Bronchial epithelial cell (primary cell): ENCODE measurements at regions not wholly inside any gene's neighbourhood (a gene's known extent, or its start where the extent isn't known, plus 50 kb on each side); places are given as distances from the start of the nearest gene placed in this dataset.

Experiments used
- DNase-seq: peaks from one replicate; pipeline ENCODE4 v3.0.0-alpha.2; 2010; ENCODE audit warnings: low read depth
- FAIRE-seq: peaks from 2 replicates; lab custom pipeline; 2011; peaks lifted over from hg19 to GRCh38; lab: Jason Lieb, UNC
- H3K27me3 ChIP-seq: 2 replicates; pipeline ENCODE4 v1.5.1; 2011; ENCODE audit warnings: low read length; ENCODE audit not compliant: control insufficient read depth, insufficient read depth
- H3K36me3 ChIP-seq: 2 replicates; pipeline ENCODE4 v1.5.1; 2011; ENCODE audit warnings: low read length; ENCODE audit not compliant: control insufficient read depth, insufficient read depth
- H3K4me3 ChIP-seq: 2 replicates; pipeline ENCODE4 v1.5.1; 2011; ENCODE audit warnings: mild to moderate bottlenecking, low read depth, low read length, control low read depth
- TF ChIP-seq, protein P1 (sequence below): IDR thresholded peaks from 2 replicates; pipeline ENCODE4 v1.5.1; 2011; ENCODE audit warnings: mild to moderate bottlenecking, moderate library complexity, low read length, control low read depth, inconsistent platforms; ENCODE audit not compliant: insufficient read depth, severe bottlenecking

- DNase-seq: no peak
- peak; percentile 50 for FAIRE-seq
- TF ChIP-seq, protein P1, sequence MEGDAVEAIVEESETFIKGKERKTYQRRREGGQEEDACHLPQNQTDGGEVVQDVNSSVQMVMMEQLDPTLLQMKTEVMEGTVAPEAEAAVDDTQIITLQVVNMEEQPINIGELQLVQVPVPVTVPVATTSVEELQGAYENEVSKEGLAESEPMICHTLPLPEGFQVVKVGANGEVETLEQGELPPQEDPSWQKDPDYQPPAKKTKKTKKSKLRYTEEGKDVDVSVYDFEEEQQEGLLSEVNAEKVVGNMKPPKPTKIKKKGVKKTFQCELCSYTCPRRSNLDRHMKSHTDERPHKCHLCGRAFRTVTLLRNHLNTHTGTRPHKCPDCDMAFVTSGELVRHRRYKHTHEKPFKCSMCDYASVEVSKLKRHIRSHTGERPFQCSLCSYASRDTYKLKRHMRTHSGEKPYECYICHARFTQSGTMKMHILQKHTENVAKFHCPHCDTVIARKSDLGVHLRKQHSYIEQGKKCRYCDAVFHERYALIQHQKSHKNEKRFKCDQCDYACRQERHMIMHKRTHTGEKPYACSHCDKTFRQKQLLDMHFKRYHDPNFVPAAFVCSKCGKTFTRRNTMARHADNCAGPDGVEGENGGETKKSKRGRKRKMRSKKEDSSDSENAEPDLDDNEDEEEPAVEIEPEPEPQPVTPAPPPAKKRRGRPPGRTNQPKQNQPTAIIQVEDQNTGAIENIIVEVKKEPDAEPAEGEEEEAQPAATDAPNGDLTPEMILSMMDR: no peak
- peaks cover 5% of the 10 kb centered on the region for H3K27me3 ChIP-seq
- no peaks in the 10 kb centered on the region for H3K36me3 ChIP-seq
- no peak overlapping the region for H3K4me3 ChIP-seq
These were observed 252.9 kb upstream of the RPL38 start for GRCh38 chr17:73950593-73950914.

- no peak for FAIRE-seq
- DNase-seq: no peak
- H3K4me3 ChIP-seq: no peak overlapping the region
These were observed 251.4 kb upstream of the RPL38 start for GRCh38 chr17:73952082-73952479.

GRCh38 chr17:73952480-73953205, 250.8 kb upstream of the RPL38 start:
- H3K27me3 ChIP-seq: peaks cover 5% of the 10 kb centered on the region
- H3K36me3 ChIP-seq: no peaks in the 10 kb centered on the region
- no peak for FAIRE-seq
- no peak for DNase-seq
- H3K4me3 ChIP-seq: no peak overlapping the region
- TF ChIP-seq, protein P1: peak; percentile 33

More at GRCh38 chr17:73952082-73952479, 251.4 kb upstream of the RPL38 start:
- Histone ChIP-seq H3K36me3 (no peaks in the 10 kb centered on the region), H3K27me3 (peaks cover 5% of the 10 kb centered on the region)
- TF ChIP-seq, protein P1: no peak

- Histone ChIP-seq H3K36me3 (no peaks in the 10 kb centered on the region), H3K27me3 (peaks cover 5% of the 10 kb centered on the region), H3K4me3 (no peak overlapping the region)
- TF ChIP-seq, protein P1: no peak
- DNase-seq (no peak), FAIRE-seq (peak; percentile 40)
These were observed 250.1 kb upstream of the RPL38 start for GRCh38 chr17:73953206-73954033.

GRCh38 chr17:73954951-73955350, 248.5 kb upstream of the RPL38 start:
- H3K27me3 ChIP-seq: peaks cover 5% of the 10 kb centered on the region
- TF ChIP-seq, protein P1: no peak
- DNase-seq (no peak), FAIRE-seq (no peak)
- no peak overlapping the region for H3K4me3 ChIP-seq
- H3K36me3 ChIP-seq: no peaks in the 10 kb centered on the region
